Endothelial cell of umbilical vein (primary cell): ENCODE measurements at regions not wholly inside any gene's neighbourhood (a gene's known extent, or its start where the extent isn't known, plus 50 kb on each side); places are given as distances from the start of the nearest gene placed in this dataset.
A peak's percentile ranks its signal among the peaks of the same experiment; 100 is the strongest.

ENCODE experiments used
- BruUV-seq: library from RNA; stranded (reverse); fragments of 400-500 nt; replicated peaks from 2 replicates; lab custom pipeline; 2021; lab: Mats Ljungman, UMichigan
- CTCF ChIA-PET: fragments of 300-600, 350-600 bp; sonication (Branson Sonifier 250); formaldehyde crosslinking; loops from one replicate; lab custom pipeline; 2021; ENCODE audit warnings: antibody characterized with exemption, inconsistent platforms; lab: Charles Lee
- POLR2A ChIA-PET: fragments of 300-600, 350-600 bp; sonication (Branson Sonifier 250); formaldehyde crosslinking; loops from one replicate; lab custom pipeline; 2021; ENCODE audit warnings: antibody characterized with exemption, inconsistent platforms; lab: Charles Lee
- DNase-seq: peaks from one replicate; pipeline ENCODE4 v3.0.0-alpha.2; 2011; ENCODE audit warnings: low read depth, low spot score
- FAIRE-seq: peaks from 2 replicates; lab custom pipeline; 2011; peaks lifted over from hg19 to GRCh38; lab: Jason Lieb, UNC
- H2AFZ ChIP-seq: 2 replicates; pipeline ENCODE4 v1.6.0; 2012; ENCODE audit warnings: low read depth, low read length, control low read depth, inconsistent platforms
- H3K27ac ChIP-seq: 2 replicates; pipeline ENCODE4 v1.5.1; 2011; ENCODE audit warnings: low read depth, mild to moderate bottlenecking, control low read depth, low read length, moderate library complexity; ENCODE audit not compliant: insufficient read depth
- H3K27me3 ChIP-seq, 2 experiments: 2 replicates each; pipeline versions ENCODE4 v1.6.0 to v1.6.1; 2011; ENCODE audit warnings: low read length in 2 of 2, mixed read lengths in 1 of 2; ENCODE audit not compliant: control insufficient read depth in 2 of 2, insufficient read depth in 2 of 2
- H3K36me3 ChIP-seq, 2 experiments: 2 replicates in 1 of 2; 3 replicates in 1 of 2; pipeline ENCODE4 v1.5.1; 2011; ENCODE audit warnings: low read length in 2 of 2, mild to moderate bottlenecking in 1 of 2, moderate library complexity in 1 of 2; ENCODE audit not compliant: control insufficient read depth in 2 of 2, insufficient read depth in 2 of 2; ENCODE audit errors: extremely low read depth in 1 of 2
- H3K4me1 ChIP-seq: 3 replicates; pipeline ENCODE4 v1.5.1; 2011; ENCODE audit warnings: mild to moderate bottlenecking, low read length; ENCODE audit not compliant: control insufficient read depth, insufficient read depth; ENCODE audit errors: extremely low read depth
- H3K4me2 ChIP-seq: 2 replicates; pipeline ENCODE4 v1.6.1; 2011; ENCODE audit warnings: low read length, control low read depth, mixed read lengths; ENCODE audit not compliant: insufficient read depth
- H3K4me3 ChIP-seq, 3 experiments: fragments of 200-600 bp in 1 of 3; sonication (generic), shearing (Covaris generic) in 1 of 3; replicated peaks in 1 of 3; 2 replicates each; pipeline ENCODE4 v1.5.1; 2011 to 2016; ENCODE audit warnings: control low read depth in 3 of 3, low read length in 3 of 3, mild to moderate bottlenecking in 2 of 3, inconsistent platforms in 1 of 3, low read depth in 1 of 3, moderate library complexity in 1 of 3; ENCODE audit not compliant: insufficient read depth in 1 of 3
- H3K79me2 ChIP-seq: 2 replicates; pipeline ENCODE4 v1.6.0; 2012; ENCODE audit warnings: low read length, inconsistent platforms; ENCODE audit not compliant: control insufficient read depth, insufficient read depth
- H3K9ac ChIP-seq: replicated peaks from 2 replicates; pipeline ENCODE3; 2011; ENCODE audit warnings: low read length, control low read depth; ENCODE audit not compliant: insufficient read depth; ENCODE audit errors: extremely low read depth
- H3K9me1 ChIP-seq: replicated peaks from 3 replicates; pipeline ENCODE4 v1.6.0; 2011; ENCODE audit warnings: mild to moderate bottlenecking, low read length; ENCODE audit not compliant: control insufficient read depth, insufficient read depth; ENCODE audit errors: extremely low read depth
- H3K9me3 ChIP-seq: replicated peaks from 2 replicates; pipeline ENCODE4 v1.5.1; 2012; ENCODE audit warnings: low read length, inconsistent platforms; ENCODE audit not compliant: control insufficient read depth, insufficient read depth
- H4K20me1 ChIP-seq: replicated peaks from 2 replicates; pipeline ENCODE3; 2011; ENCODE audit warnings: mild to moderate bottlenecking, low read length; ENCODE audit not compliant: control insufficient read depth, insufficient read depth; ENCODE audit errors: extremely low read depth
- EZH2 ChIP-seq: IDR thresholded peaks from 2 replicates; pipeline ENCODE4 v1.6.1; 2012; ENCODE audit warnings: borderline replicate concordance, low read depth, mild to moderate bottlenecking, moderate library complexity, low read length, inconsistent platforms; ENCODE audit not compliant: severe bottlenecking
- FOS ChIP-seq: IDR thresholded peaks from 2 replicates; pipeline ENCODE4 v1.6.1; 2011; ENCODE audit warnings: mild to moderate bottlenecking, low read length, moderate library complexity, borderline replicate concordance; ENCODE audit not compliant: insufficient read depth
- GATA2 ChIP-seq: IDR thresholded peaks from 2 replicates; pipeline ENCODE4 v1.7.0; 2011; ENCODE audit warnings: low read depth, mild to moderate bottlenecking, moderate library complexity, mixed read lengths, low read length; ENCODE audit not compliant: insufficient read length, insufficient read depth
- JUN ChIP-seq: IDR thresholded peaks from 2 replicates; pipeline ENCODE4 v1.6.1; 2011; ENCODE audit warnings: borderline replicate concordance, low read depth; ENCODE audit not compliant: insufficient read length, insufficient read depth
- MYC ChIP-seq: IDR thresholded peaks from one replicate; pipeline ENCODE4 v1.6.1; 2011; ENCODE audit warnings: mild to moderate bottlenecking, low read depth, low read length
- POLR2A ChIP-seq: IDR thresholded peaks from 2 replicates; pipeline ENCODE4 v1.6.1; 2012; ENCODE audit warnings: low read depth, mild to moderate bottlenecking, control low read depth, low read length
- POLR2AphosphoS5 ChIP-seq: IDR thresholded peaks from 2 replicates; pipeline ENCODE4 v1.6.1; 2012; ENCODE audit warnings: low read depth, mild to moderate bottlenecking, control low read depth, low read length, moderate library complexity; ENCODE audit not compliant: insufficient read depth
- dilution Hi-C: fragments of 300-500 bp; cut with MboI; formaldehyde crosslinking; loops from one replicate; pipeline ENCODE4 v1.15.0; 2019; ENCODE audit warnings: low sequenced_read_pairs; ENCODE audit not compliant: extremely low pct_ligation_motif_present
- intact Hi-C: fragments of 100-400 bp; cut with micrococcal nuclease; formaldehyde crosslinking; loops from one replicate; pipeline ENCODE4 v1.10.0; 2022
- TF ChIP-seq, protein P1 (sequence below), 2 donors: IDR thresholded peaks; 1 replicate in 1 of 2; 2 replicates in 1 of 2; pipeline ENCODE4 v1.5.1; 2011; ENCODE audit warnings: low read length in 2 of 2, mild to moderate bottlenecking in 2 of 2, moderate library complexity in 2 of 2, control low read depth in 1 of 2, inconsistent platforms in 1 of 2, low read depth in 1 of 2; ENCODE audit not compliant: insufficient read depth in 1 of 2; ENCODE audit errors: extremely low read depth in 1 of 2
- TF ChIP-seq, protein P2 (sequence below): IDR thresholded peaks from 2 replicates; pipeline ENCODE4 v1.6.1; 2011; ENCODE audit not compliant: insufficient read depth, insufficient read length

DNA sequence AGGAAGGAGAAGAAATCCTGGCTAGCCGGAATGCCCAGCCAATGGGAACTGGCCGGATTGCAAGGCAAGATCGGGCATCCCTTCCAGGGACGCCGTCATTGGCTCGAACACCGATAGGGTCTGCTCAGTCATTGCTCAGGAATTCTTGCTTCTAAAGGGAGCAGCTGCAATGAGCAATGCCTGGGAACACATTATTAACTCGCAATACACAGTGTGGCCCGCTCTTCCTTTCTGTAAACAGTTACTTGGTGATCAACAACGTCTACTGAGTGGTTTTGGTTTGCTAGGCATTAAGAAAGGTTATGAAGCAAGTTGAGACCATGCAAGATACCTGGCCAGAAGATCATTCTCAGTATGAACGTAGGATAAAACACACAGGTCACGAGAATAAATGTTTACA lies 165.4 kb upstream of the CITED2 start:
- Histone ChIP-seq H3K4me3 (no peak overlapping the region), H3K9ac (no peak overlapping the region)
- CTCF ChIA-PET = interaction anchor here (0.5 to 1.0 kb wide), 2 partner anchors 10 to 12 kb away, joined by 3 read pairs; no protein-coding TSS in a partner anchor

More for the DNA sequence above, 165.4 kb upstream of the CITED2 start:
- Histone ChIP-seq H3K9me1 (no peaks in the 10 kb centered on the region), H3K27me3 (no peaks in the 10 kb centered on the region), H3K36me3 (no peaks in the 10 kb centered on the region), H3K4me1 (peaks cover 29% of the 10 kb centered on the region), H3K4me2 (no peak overlapping the region), H2AFZ (peak overlapping the region; percentile 46), H4K20me1 (no peaks in the 10 kb centered on the region), H3K79me2 (no peaks in the 10 kb centered on the region), H3K27ac (peak overlapping the region; percentile 24), H3K9me3 (no peaks in the 10 kb centered on the region)
- POLR2A ChIA-PET = no interaction called here
- DNase-seq = peak; percentile 13
- intact Hi-C loops (loop anchor here (2.0 to 10.0 kb wide), 3 partner anchors 29 to 665 kb away; partner anchors contain the start of gene CITED2), dilution Hi-C loops (no loop called here)
- FAIRE-seq = peak; percentile 24
- BruUV-seq = no TSS peak
- TF ChIP-seq POLR2A = no peak
- no peak for TF ChIP-seq MYC
- TF ChIP-seq JUN = no peak
- TF ChIP-seq, protein P1, sequence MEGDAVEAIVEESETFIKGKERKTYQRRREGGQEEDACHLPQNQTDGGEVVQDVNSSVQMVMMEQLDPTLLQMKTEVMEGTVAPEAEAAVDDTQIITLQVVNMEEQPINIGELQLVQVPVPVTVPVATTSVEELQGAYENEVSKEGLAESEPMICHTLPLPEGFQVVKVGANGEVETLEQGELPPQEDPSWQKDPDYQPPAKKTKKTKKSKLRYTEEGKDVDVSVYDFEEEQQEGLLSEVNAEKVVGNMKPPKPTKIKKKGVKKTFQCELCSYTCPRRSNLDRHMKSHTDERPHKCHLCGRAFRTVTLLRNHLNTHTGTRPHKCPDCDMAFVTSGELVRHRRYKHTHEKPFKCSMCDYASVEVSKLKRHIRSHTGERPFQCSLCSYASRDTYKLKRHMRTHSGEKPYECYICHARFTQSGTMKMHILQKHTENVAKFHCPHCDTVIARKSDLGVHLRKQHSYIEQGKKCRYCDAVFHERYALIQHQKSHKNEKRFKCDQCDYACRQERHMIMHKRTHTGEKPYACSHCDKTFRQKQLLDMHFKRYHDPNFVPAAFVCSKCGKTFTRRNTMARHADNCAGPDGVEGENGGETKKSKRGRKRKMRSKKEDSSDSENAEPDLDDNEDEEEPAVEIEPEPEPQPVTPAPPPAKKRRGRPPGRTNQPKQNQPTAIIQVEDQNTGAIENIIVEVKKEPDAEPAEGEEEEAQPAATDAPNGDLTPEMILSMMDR (IDR thresholded peaks at IDR 0.05; ENCODE audit: extremely low read depth in 1 of 2, insufficient read depth in 1 of 2, low read depth in 1 of 2, low read length in 2 of 2) = no peak
- no peak for TF ChIP-seq POLR2AphosphoS5
- no peak for TF ChIP-seq GATA2
- TF ChIP-seq, protein P2, sequence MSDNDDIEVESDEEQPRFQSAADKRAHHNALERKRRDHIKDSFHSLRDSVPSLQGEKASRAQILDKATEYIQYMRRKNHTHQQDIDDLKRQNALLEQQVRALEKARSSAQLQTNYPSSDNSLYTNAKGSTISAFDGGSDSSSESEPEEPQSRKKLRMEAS = no peak
- no peak for TF ChIP-seq FOS
- TF ChIP-seq EZH2 = no peak
